ENCODE measurements at regions not wholly inside any gene's neighbourhood (a gene's known extent, or its start where the extent isn't known, plus 50 kb on each side); places are given as distances from the start of the nearest gene placed in this dataset.

- H3K23me2 ChIP-seq (ENCODE audit: insufficient read length, low read depth, low read length, poor library complexity, severe bottlenecking) = no peaks in the 10 kb centered on the region
- no peak for TF ChIP-seq CTCF (conservative IDR thresholded peaks at IDR 0.05)
- no CpG with 5 or more reads among the region's 2 CpGs for WGBS (ENCODE audit: extremely low coverage, insufficient read length, low lambda C conversion rate)
- no peak overlapping the region for H4K8ac ChIP-seq (replicated peaks; ENCODE audit: insufficient read length, low read depth, low read length)
- no peak overlapping the region for H3K27ac ChIP-seq (ENCODE audit: insufficient read length, low read depth, low read length)
- no peak overlapping the region for H4K5ac ChIP-seq (ENCODE audit: insufficient read length, low read depth, low read length)
- no peaks in the 10 kb centered on the region; a peak in 2 of 4 replicates for H3K4me1 Mint-ChIP-seq
- no peak overlapping the region for H3K4me2 ChIP-seq (ENCODE audit: insufficient read depth, insufficient read length, low read length)
- H3K4me3 Mint-ChIP-seq = no peak overlapping the region
- no peaks in the 10 kb centered on the region; a peak in 1 of 7 replicates for H3K36me3 Mint-ChIP-seq (ENCODE audit: insufficient read depth in 1 of 3, low read depth in 3 of 3)
- H2BK5ac ChIP-seq (ENCODE audit: insufficient read length, low read length) = no peak overlapping the region
- H3K79me2 ChIP-seq (ENCODE audit: insufficient read depth, low read length) = no peaks in the 10 kb centered on the region
- no peak overlapping the region for H3K9ac ChIP-seq (ENCODE audit: extremely low read depth, insufficient read length, low read length)
- H2BK12ac ChIP-seq (ENCODE audit: insufficient read length, low read depth, low read length) = no peak overlapping the region
- H3K18ac ChIP-seq (ENCODE audit: insufficient read length, low read depth, low read length) = no peak overlapping the region
- no peak overlapping the region for H3K23ac ChIP-seq (ENCODE audit: insufficient read length, low read depth, low read length)
- peaks cover 2 to 3% of the 10 kb centered on the region in 2 experiments; a peak in 2 of 5 replicates for H3K9me3 Mint-ChIP-seq
- H3K14ac ChIP-seq (ENCODE audit: insufficient read depth, low read length) = no peak overlapping the region
- no peak overlapping the region for H3K56ac ChIP-seq (ENCODE audit: insufficient read length, low read depth, low read length)
- H4K20me1 ChIP-seq (ENCODE audit: control insufficient read depth, insufficient read depth, insufficient read length) = no peaks in the 10 kb centered on the region
- DNase-seq = no peak
- no peak overlapping the region for H2BK20ac ChIP-seq (ENCODE audit: low read depth, low read length, poor library complexity, severe bottlenecking)
- H3K27ac Mint-ChIP-seq = no peak overlapping the region
- H3K4ac ChIP-seq (ENCODE audit: low read depth, low read length) = no peak overlapping the region
- H3K79me1 ChIP-seq (ENCODE audit: insufficient read depth, low read depth, low read length, poor library complexity, severe bottlenecking) = no peaks in the 10 kb centered on the region
- no peak overlapping the region for H2BK15ac ChIP-seq (ENCODE audit: low read depth, low read length)
- no peaks in the 10 kb centered on the region for H3K27me3 ChIP-seq (ENCODE audit: insufficient read depth, low read length)
- H2AFZ ChIP-seq (ENCODE audit: low read length) = no peak overlapping the region
- no peak overlapping the region for H3T11ph ChIP-seq (ENCODE audit: low read length)
- H2BK120ac ChIP-seq (ENCODE audit: low read depth, low read length, poor library complexity, severe bottlenecking) = no peak overlapping the region
- no peak overlapping the region for H2AK5ac ChIP-seq (ENCODE audit: insufficient read length, low read length)
- no peaks in the 10 kb centered on the region for H3K4me1 ChIP-seq (ENCODE audit: insufficient read depth, low read length)
- H4K91ac ChIP-seq (ENCODE audit: insufficient read length, low read depth, low read length) = no peak overlapping the region
- no peaks in the 10 kb centered on the region for H3K9me3 ChIP-seq (ENCODE audit: control insufficient read depth, low read depth, low read length)
- no peaks in the 10 kb centered on the region for H3K27me3 Mint-ChIP-seq (ENCODE audit: low read depth)
These were observed 223.4 kb downstream of the HS3ST3A1 start for GRCh38 chr17:13378361-13378760.

Data from H9 (cell line).